ENCODE measurements at regions not wholly inside any gene's neighbourhood (a gene's known extent, or its start where the extent isn't known, plus 50 kb on each side); places are given as distances from the start of the nearest gene placed in this dataset.
A peak's percentile ranks its signal among the peaks of the same experiment; 100 is the strongest.

DNA sequence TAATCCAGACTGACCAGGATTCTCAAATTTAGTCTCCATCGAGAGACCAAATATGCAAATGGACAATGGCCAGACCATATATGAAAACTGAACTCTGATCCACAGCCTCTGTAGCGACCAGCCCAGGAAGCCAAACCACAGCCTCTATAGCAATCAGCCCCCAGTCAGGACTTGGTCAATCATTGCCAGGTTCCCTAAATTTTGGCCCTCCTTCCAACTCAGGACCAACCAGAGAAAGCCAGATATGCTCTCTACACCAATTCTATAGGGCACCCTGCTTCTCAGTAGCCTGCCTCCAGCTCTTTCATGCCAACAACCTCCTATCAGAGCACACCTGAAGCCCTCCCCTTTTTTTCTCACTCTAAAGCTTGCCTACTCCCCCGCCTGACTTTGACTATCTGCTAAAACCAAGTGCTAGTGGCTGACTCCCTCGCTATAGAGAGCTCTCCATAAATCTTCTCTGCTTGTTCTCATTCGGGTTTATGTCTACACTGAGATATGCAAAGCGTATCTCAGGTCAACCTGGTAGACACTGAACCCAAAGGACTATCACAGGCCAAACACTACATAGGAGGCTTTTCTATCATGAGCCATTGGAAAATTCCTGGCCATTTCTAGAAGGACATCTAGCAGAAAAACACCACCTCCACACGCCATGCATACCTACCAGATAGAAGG, 110.5 kb upstream of the FUT8 start:
- DNase-seq (ENCODE audit: low read depth in 1 of 2, low spot score in 1 of 2) = no peak
- H3K27ac ChIP-seq = no peak overlapping the region
- H3K36me3 ChIP-seq = no peaks in the 10 kb centered on the region
- no peaks in the 10 kb centered on the region for H3K9me3 ChIP-seq (ENCODE audit: low read depth)
- H3K4me1 ChIP-seq (ENCODE audit: low read depth) = peaks cover 16% of the 10 kb centered on the region
- H3K27me3 ChIP-seq = no peaks in the 10 kb centered on the region
- H3K4me3 ChIP-seq = no peak overlapping the region
- TF ChIP-seq, protein P1, sequence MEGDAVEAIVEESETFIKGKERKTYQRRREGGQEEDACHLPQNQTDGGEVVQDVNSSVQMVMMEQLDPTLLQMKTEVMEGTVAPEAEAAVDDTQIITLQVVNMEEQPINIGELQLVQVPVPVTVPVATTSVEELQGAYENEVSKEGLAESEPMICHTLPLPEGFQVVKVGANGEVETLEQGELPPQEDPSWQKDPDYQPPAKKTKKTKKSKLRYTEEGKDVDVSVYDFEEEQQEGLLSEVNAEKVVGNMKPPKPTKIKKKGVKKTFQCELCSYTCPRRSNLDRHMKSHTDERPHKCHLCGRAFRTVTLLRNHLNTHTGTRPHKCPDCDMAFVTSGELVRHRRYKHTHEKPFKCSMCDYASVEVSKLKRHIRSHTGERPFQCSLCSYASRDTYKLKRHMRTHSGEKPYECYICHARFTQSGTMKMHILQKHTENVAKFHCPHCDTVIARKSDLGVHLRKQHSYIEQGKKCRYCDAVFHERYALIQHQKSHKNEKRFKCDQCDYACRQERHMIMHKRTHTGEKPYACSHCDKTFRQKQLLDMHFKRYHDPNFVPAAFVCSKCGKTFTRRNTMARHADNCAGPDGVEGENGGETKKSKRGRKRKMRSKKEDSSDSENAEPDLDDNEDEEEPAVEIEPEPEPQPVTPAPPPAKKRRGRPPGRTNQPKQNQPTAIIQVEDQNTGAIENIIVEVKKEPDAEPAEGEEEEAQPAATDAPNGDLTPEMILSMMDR (IDR thresholded peaks at IDR 0.05; ENCODE audit: low read depth, low read length) = no peak

DNA sequence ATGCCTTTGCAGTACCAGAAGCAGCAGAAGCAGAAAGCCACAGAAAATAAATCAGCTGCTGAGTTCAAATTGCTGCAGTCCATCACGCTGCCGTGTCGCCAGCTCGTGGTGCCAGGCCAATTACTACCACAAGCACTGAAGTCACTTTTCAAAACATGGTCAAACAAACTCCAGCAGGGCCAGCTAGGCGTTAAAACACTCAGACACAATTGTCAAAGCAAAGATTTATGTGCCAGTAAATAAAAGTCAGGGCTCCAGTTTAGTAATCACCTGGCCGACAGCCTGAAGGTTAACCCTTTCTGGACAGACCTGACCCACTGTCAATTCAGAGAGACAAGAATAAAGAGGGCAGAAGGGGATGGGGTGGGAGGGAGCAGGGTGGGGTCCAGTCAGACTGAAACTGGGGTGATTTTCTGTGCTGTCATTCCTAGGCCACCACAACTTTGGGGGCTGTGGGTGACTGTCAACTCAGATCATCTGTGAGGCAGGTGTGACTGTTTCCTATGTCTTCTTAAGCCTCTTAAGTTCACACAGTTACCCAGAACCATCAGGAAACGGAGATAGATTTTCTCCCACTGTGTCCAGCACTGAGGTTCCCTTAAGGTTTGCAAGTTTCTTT, 109.8 kb upstream of the FUT8 start:
- TF ChIP-seq, protein P1 (IDR thresholded peaks at IDR 0.05; ENCODE audit: low read depth, low read length) = no peak
- Histone ChIP-seq H3K9me3 (ENCODE audit: low read depth) (no peaks in the 10 kb centered on the region), H3K4me1 (ENCODE audit: low read depth) (peaks cover 16% of the 10 kb centered on the region), H3K36me3 (no peaks in the 10 kb centered on the region), H3K4me3 (no peak overlapping the region), H3K27me3 (no peaks in the 10 kb centered on the region), H3K27ac (no peak overlapping the region)
- DNase-seq (ENCODE audit: low read depth in 1 of 2, low spot score in 1 of 2) = no peak

DNA sequence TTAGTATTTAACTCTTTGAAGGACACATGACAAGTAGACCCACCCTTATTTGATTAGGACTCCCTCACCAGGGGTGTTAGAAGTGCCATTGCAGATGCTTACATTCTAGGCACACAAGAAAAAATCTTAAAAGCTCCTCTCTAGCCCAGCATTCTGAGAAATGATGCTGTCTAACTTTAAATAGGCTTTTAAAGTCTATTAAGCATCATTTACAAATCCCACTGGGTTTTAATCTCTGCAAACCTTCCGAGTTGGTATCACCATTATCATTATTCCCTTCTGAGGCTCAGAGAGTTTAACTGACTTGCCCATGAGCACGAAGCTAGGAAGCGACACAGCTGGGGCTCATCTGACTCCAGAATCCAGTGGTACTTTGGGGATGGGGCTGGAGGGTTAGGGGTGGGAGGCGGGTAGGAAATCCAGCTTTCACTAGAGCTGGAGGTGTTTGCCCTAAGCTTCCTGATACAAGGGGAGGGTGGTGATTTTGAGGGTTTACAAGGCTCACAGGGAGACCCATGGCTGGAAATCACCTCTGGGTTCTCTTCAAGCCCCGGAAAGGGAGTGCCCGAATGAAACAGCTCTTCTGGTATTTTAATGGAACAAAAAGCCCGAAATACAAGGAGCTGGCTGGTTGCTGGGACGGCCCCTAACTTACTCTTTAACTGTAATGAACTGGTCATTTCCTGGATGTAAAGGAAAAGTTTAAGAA, 109.2 kb upstream of the FUT8 start:
- Histone ChIP-seq H3K4me3 (no peak overlapping the region), H3K36me3 (no peaks in the 10 kb centered on the region), H3K9me3 (ENCODE audit: low read depth) (no peaks in the 10 kb centered on the region), H3K27ac (no peak overlapping the region), H3K4me1 (ENCODE audit: low read depth) (peaks cover 16% of the 10 kb centered on the region), H3K27me3 (no peaks in the 10 kb centered on the region)
- TF ChIP-seq, protein P1 (IDR thresholded peaks at IDR 0.05; ENCODE audit: low read depth, low read length) = no peak
- DNase-seq (ENCODE audit: low read depth in 1 of 2, low spot score in 1 of 2) = peak in 1 of 2 donors; percentile 20

DNA sequence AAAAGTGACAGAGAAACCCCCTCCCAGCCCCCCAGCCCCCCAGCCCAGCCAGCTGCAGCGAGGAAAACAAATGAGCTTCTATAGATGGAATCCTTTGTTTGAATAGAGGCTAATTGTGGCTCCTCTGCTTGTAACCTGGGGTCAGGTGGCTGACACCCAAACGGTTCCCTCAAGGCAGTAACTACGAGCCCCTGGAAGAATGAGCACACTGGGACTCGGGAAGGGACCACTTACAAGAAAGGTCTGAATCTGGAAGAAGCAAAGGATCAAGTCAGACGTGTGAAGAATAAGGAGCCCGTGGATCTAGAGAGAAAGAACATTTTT, 108.7 kb upstream of the FUT8 start:
- Histone ChIP-seq H3K36me3 (no peaks in the 10 kb centered on the region), H3K4me1 (ENCODE audit: low read depth) (peaks cover 16% of the 10 kb centered on the region), H3K9me3 (ENCODE audit: low read depth) (no peaks in the 10 kb centered on the region), H3K27me3 (no peaks in the 10 kb centered on the region), H3K27ac (no peak overlapping the region), H3K4me3 (no peak overlapping the region)
- TF ChIP-seq, protein P1 (IDR thresholded peaks at IDR 0.05; ENCODE audit: low read depth, low read length) = no peak
- no peak for DNase-seq (ENCODE audit: low read depth in 1 of 2, low spot score in 1 of 2)

DNA sequence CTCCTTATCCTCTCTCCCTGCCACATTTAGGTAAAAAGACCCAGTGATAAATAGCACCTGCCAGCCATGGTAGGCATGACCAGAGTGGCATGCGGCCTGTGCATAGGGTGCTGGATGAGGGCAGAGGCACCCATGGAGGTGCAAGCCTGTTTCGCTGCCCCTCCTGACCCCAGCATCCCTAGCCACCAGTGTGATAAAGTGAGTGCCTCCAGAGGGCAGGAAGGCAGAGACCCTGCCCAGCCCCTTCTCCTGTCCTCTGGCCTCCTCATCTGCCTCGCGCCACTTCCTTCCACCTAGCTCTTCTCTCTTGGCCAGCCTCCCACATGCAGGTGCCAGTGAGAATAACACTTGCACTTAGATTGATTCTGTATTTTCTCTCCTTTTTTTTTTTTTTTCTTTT, 108.3 kb upstream of the FUT8 start:
- no peak overlapping the region for H3K4me3 ChIP-seq
- H3K27me3 ChIP-seq = no peaks in the 10 kb centered on the region
- peaks cover 16% of the 10 kb centered on the region for H3K4me1 ChIP-seq (ENCODE audit: low read depth)
- DNase-seq (ENCODE audit: low read depth in 1 of 2, low spot score in 1 of 2) = no peak
- no peaks in the 10 kb centered on the region for H3K36me3 ChIP-seq
- no peak overlapping the region for H3K27ac ChIP-seq
- TF ChIP-seq, protein P1 (IDR thresholded peaks at IDR 0.05; ENCODE audit: low read depth, low read length) = no peak
- no peaks in the 10 kb centered on the region for H3K9me3 ChIP-seq (ENCODE audit: low read depth)

Data from cardiac muscle cell (in vitro differentiated cells and primary cell).